SK-MEL-5 (cell line): ENCODE measurements at regions not wholly inside any gene's neighbourhood (a gene's known extent, or its start where the extent isn't known, plus 50 kb on each side); places are given as distances from the start of the nearest gene placed in this dataset.
A peak's percentile ranks its signal among the peaks of the same experiment; 100 is the strongest.
"Not testable (repeated sequence)": the region's sequence is repeated elsewhere in the genome, so short reads cannot be mapped to it uniquely, and the experiment has no call there.

Experiments used
- DNase-seq: peaks from one replicate; pipeline ENCODE4 v3.0.0-alpha.2; 2016; ENCODE audit warnings: low read depth, low spot score
- in situ Hi-C: cut with HindIII; loops from 2 replicates; pipeline ENCODE4 v1.10.0; 2016; ENCODE audit warnings: low sequenced_read_pairs, high pct_unique_total_duplicates, low pct_unique_long_range_greater_than_20kb

GRCh38 chr12:9464408-9464807, 143.3 kb downstream of the KLRB1 start:
- in situ Hi-C loops, result no loop called here
- DNase-seq, result no peak

GRCh38 chr12:9455516-9455915, 152.2 kb downstream of the KLRB1 start:
- in situ Hi-C loops, result not testable (repeated sequence)
- peak; percentile 89 for DNase-seq

GRCh38 chr12:9454021-9454420, 153.7 kb downstream of the KLRB1 start:
- peak; percentile 34 for DNase-seq
- in situ Hi-C loops, result not testable (repeated sequence)

- DNase-seq, in situ Hi-C loops: not testable (repeated sequence)
These were observed 157.6 kb downstream of the KLRB1 start for GRCh38 chr12:9450127-9450567.

GRCh38 chr12:9449657-9450126, 158.0 kb downstream of the KLRB1 start:
- in situ Hi-C loops, DNase-seq: not testable (repeated sequence)

GRCh38 chr12:9449181-9449580, 158.5 kb downstream of the KLRB1 start:
- no peak for DNase-seq

GRCh38 chr12:9448648-9449047, 159.1 kb downstream of the KLRB1 start:
- in situ Hi-C loops, DNase-seq: not testable (repeated sequence)

More at GRCh38 chr12:9449181-9449580, 158.5 kb downstream of the KLRB1 start:
- in situ Hi-C loops, result no loop called here

GRCh38 chr12:9447791-9448614, 159.7 kb downstream of the KLRB1 start:
- peak; percentile 84 for DNase-seq
- in situ Hi-C loops, result not testable (repeated sequence)

- in situ Hi-C loops, DNase-seq: not testable (repeated sequence)
These were observed 160.6 kb downstream of the KLRB1 start for GRCh38 chr12:9446883-9447761.

GRCh38 chr12:9440428-9440827, 167.3 kb downstream of the KLRB1 start:
- in situ Hi-C loops, DNase-seq: not testable (repeated sequence)

- DNase-seq, in situ Hi-C loops: not testable (repeated sequence)
These were observed 172.0 kb downstream of the KLRB1 start for GRCh38 chr12:9435682-9436081.

GRCh38 chr12:9430385-9430784, 177.3 kb downstream of the KLRB1 start:
- DNase-seq, in situ Hi-C loops: not testable (repeated sequence)

- in situ Hi-C loops, DNase-seq: not testable (repeated sequence)
These were observed 178.9 kb downstream of the KLRB1 start for GRCh38 chr12:9428856-9429255.

- DNase-seq, in situ Hi-C loops: not testable (repeated sequence)
These were observed 182.3 kb downstream of the KLRB1 start for GRCh38 chr12:9425429-9425828.

- in situ Hi-C loops, DNase-seq: not testable (repeated sequence)
These were observed 183.5 kb downstream of the KLRB1 start for GRCh38 chr12:9424175-9424740.

- in situ Hi-C loops, DNase-seq: not testable (repeated sequence)
These were observed 185.0 kb downstream of the KLRB1 start for GRCh38 chr12:9422689-9423088.

- in situ Hi-C loops, DNase-seq: not testable (repeated sequence)
These were observed 186.1 kb downstream of the KLRB1 start for GRCh38 chr12:9421520-9422086.
